ENCODE measurements at regions not wholly inside any gene's neighbourhood (a gene's known extent, or its start where the extent isn't known, plus 50 kb on each side); places are given as distances from the start of the nearest gene placed in this dataset.

- no peak for FAIRE-seq
Observed at GRCh38 chr6:149218915-149219314, 98.6 kb upstream of the TAB2 start.

- FAIRE-seq, result no peak
Observed at GRCh38 chr6:149220882-149221773, 96.4 kb upstream of the TAB2 start.

- FAIRE-seq, result no peak
Observed at GRCh38 chr6:149221774-149222070, 95.8 kb upstream of the TAB2 start.

- FAIRE-seq, result no peak
Observed at GRCh38 chr6:149223120-149223903, 94.2 kb upstream of the TAB2 start.

- no peak for FAIRE-seq
Observed at GRCh38 chr6:149223904-149224351, 93.6 kb upstream of the TAB2 start.

GRCh38 chr6:149224399-149224798, 93.1 kb upstream of the TAB2 start:
- no peak for FAIRE-seq

- no peak for FAIRE-seq
Observed at GRCh38 chr6:149225370-149225769, 92.1 kb upstream of the TAB2 start.

- no peak for FAIRE-seq
Observed at GRCh38 chr6:149225946-149226345, 91.6 kb upstream of the TAB2 start.

- FAIRE-seq, result no peak
Observed at GRCh38 chr6:149227796-149228195, 89.7 kb upstream of the TAB2 start.

GRCh38 chr6:149228311-149228955, 89.1 kb upstream of the TAB2 start:
- FAIRE-seq, result no peak

GRCh38 chr6:149229096-149229495, 88.4 kb upstream of the TAB2 start:
- no peak for FAIRE-seq

GRCh38 chr6:149230712-149231460, 86.6 kb upstream of the TAB2 start:
- FAIRE-seq, result no peak

GRCh38 chr6:149231778-149232177, 85.7 kb upstream of the TAB2 start:
- FAIRE-seq, result no peak

- no peak for FAIRE-seq
Observed at GRCh38 chr6:149233056-149233715, 84.3 kb upstream of the TAB2 start.

- FAIRE-seq, result no peak
Observed at GRCh38 chr6:149234051-149234962, 83.2 kb upstream of the TAB2 start.

- FAIRE-seq, result no peak
Observed at GRCh38 chr6:149235130-149235561, 82.4 kb upstream of the TAB2 start.

GRCh38 chr6:149236589-149236988, 80.9 kb upstream of the TAB2 start:
- no peak for FAIRE-seq

- no peak for FAIRE-seq
Observed at GRCh38 chr6:149237464-149237863, 80.0 kb upstream of the TAB2 start.

- FAIRE-seq, result no peak
Observed at GRCh38 chr6:149239573-149240209, 77.8 kb upstream of the TAB2 start.

- no peak for FAIRE-seq
Observed at GRCh38 chr6:149242883-149243282, 74.6 kb upstream of the TAB2 start.

GRCh38 chr6:149244105-149244504, 73.4 kb upstream of the TAB2 start:
- FAIRE-seq, result no peak

All from TTC549 (cell line).